ENCODE measurements at regions not wholly inside any gene's neighbourhood (a gene's known extent, or its start where the extent isn't known, plus 50 kb on each side); places are given as distances from the start of the nearest gene placed in this dataset.
A peak's percentile ranks its signal among the peaks of the same experiment; 100 is the strongest.

- H3K27me3 ChIP-seq (replicated peaks; ENCODE audit: insufficient read depth), result no peaks in the 10 kb centered on the region
- H3K9me3 ChIP-seq, result no peaks in the 10 kb centered on the region
- no peak for ATAC-seq (ENCODE audit: insufficient number of reproducible peaks, low FRiP score, low read depth)
- no peak overlapping the region for H3K4me3 ChIP-seq
- no peak for DNase-seq (ENCODE audit: low spot score)
- peaks cover 17 to 53% of the 10 kb centered on the region in 2 donors for H3K4me1 ChIP-seq (ENCODE audit: control insufficient read depth in 1 of 2, low read depth in 2 of 2)
- TF ChIP-seq CTCF (IDR thresholded peaks at IDR 0.05), result no peak
- no peaks in the 10 kb centered on the region for H3K36me3 ChIP-seq
- H3K27ac ChIP-seq, result no peak overlapping the region
Observed at GRCh38 chr10:4645836-4646235, 180.2 kb upstream of the AKR1E2 start.

- no peaks in the 10 kb centered on the region for H3K27me3 ChIP-seq (replicated peaks; ENCODE audit: insufficient read depth)
- DNase-seq (ENCODE audit: low spot score) (no peak), ATAC-seq (ENCODE audit: insufficient number of reproducible peaks, low FRiP score, low read depth) (no peak)
- H3K4me1 ChIP-seq (ENCODE audit: control insufficient read depth in 1 of 2, low read depth in 2 of 2), result peaks cover 15 to 47% of the 10 kb centered on the region in 2 donors
- H3K36me3 ChIP-seq, result no peaks in the 10 kb centered on the region
- H3K9me3 ChIP-seq, result no peaks in the 10 kb centered on the region
- H3K4me3 ChIP-seq, result no peak overlapping the region
- H3K27ac ChIP-seq, result no peak overlapping the region
- TF ChIP-seq CTCF (IDR thresholded peaks at IDR 0.05), result no peak
Observed at GRCh38 chr10:4643471-4643870, 182.5 kb upstream of the AKR1E2 start.

- ATAC-seq (ENCODE audit: insufficient number of reproducible peaks, low FRiP score, low read depth), result peak; percentile 89
- DNase-seq (ENCODE audit: low spot score), result no peak
- Histone ChIP-seq H3K27ac (peak overlapping the region; percentile 79 to 88), H3K4me3 (peak overlapping the region; percentile 36), H3K9me3 (no peaks in the 10 kb centered on the region), H3K4me1 (ENCODE audit: control insufficient read depth in 1 of 2, low read depth in 2 of 2) (peaks cover 10 to 30% of the 10 kb centered on the region in 2 donors), H3K27me3 (replicated peaks; ENCODE audit: insufficient read depth) (no peaks in the 10 kb centered on the region), H3K36me3 (no peaks in the 10 kb centered on the region)
- no peak for TF ChIP-seq CTCF (IDR thresholded peaks at IDR 0.05)
Observed at GRCh38 chr10:4639960-4640359, 186.0 kb upstream of the AKR1E2 start.

GRCh38 chr10:4638099-4638498 lies 187.9 kb upstream of the AKR1E2 start:
- Histone ChIP-seq H3K4me1 (ENCODE audit: control insufficient read depth in 1 of 2, low read depth in 2 of 2) (peaks cover 10 to 30% of the 10 kb centered on the region in 2 donors), H3K4me3 (no peak overlapping the region), H3K36me3 (no peaks in the 10 kb centered on the region), H3K9me3 (no peaks in the 10 kb centered on the region), H3K27me3 (replicated peaks; ENCODE audit: insufficient read depth) (no peaks in the 10 kb centered on the region), H3K27ac (no peak overlapping the region)
- DNase-seq (ENCODE audit: low spot score), result no peak
- no peak for ATAC-seq (ENCODE audit: insufficient number of reproducible peaks, low FRiP score, low read depth)
- TF ChIP-seq CTCF (IDR thresholded peaks at IDR 0.05), result no peak

GRCh38 chr10:4637657-4638056 lies 188.3 kb upstream of the AKR1E2 start:
- H3K4me3 ChIP-seq, result no peak overlapping the region
- H3K4me1 ChIP-seq (ENCODE audit: control insufficient read depth in 1 of 2, low read depth in 2 of 2), result peaks cover 10 to 30% of the 10 kb centered on the region in 2 donors
- ATAC-seq (ENCODE audit: insufficient number of reproducible peaks, low FRiP score, low read depth) (no peak), DNase-seq (ENCODE audit: low spot score) (no peak)
- TF ChIP-seq CTCF (IDR thresholded peaks at IDR 0.05), result no peak
- H3K27me3 ChIP-seq (replicated peaks; ENCODE audit: insufficient read depth), result no peaks in the 10 kb centered on the region
- H3K36me3 ChIP-seq, result no peaks in the 10 kb centered on the region
- H3K27ac ChIP-seq, result no peak overlapping the region
- H3K9me3 ChIP-seq, result no peaks in the 10 kb centered on the region
